Nephron progenitor cell (in vitro differentiated cells): ENCODE measurements at regions not wholly inside any gene's neighbourhood (a gene's known extent, or its start where the extent isn't known, plus 50 kb on each side); places are given as distances from the start of the nearest gene placed in this dataset.
A peak's percentile ranks its signal among the peaks of the same experiment; 100 is the strongest.

Source experiments
- DNase-seq: peaks from one replicate; pipeline ENCODE4 v3.0.0; 2021
- H3K27ac Mint-ChIP-seq: 2 replicates; pipeline ENCODE4 v1.8.0; 2021; ENCODE audit warnings: mild to moderate bottlenecking, moderate library complexity, mixed read lengths
- H3K27me3 Mint-ChIP-seq: 2 replicates; pipeline ENCODE4 v1.8.0; 2021; ENCODE audit warnings: mild to moderate bottlenecking, low read depth, mixed read lengths; ENCODE audit not compliant: poor library complexity
- H3K36me3 Mint-ChIP-seq: 2 replicates; pipeline ENCODE4 v1.8.0; 2021; ENCODE audit warnings: low read depth, mixed read lengths
- H3K4me1 Mint-ChIP-seq: 2 replicates; pipeline ENCODE4 v1.8.0; 2021; ENCODE audit warnings: mixed read lengths
- H3K4me3 Mint-ChIP-seq: 2 replicates; pipeline ENCODE4 v1.8.0; 2021; ENCODE audit warnings: mild to moderate bottlenecking, moderate library complexity, mixed read lengths
- H3K9me3 Mint-ChIP-seq: 2 replicates; pipeline ENCODE4 v1.8.0; 2021; ENCODE audit warnings: mild to moderate bottlenecking, moderate library complexity, mixed read lengths
- CTCF ChIP-seq: fragments of 200-600 bp; sonication (generic); IDR thresholded peaks from 2 replicates; pipeline ENCODE4 v1.5.0; 2021; ENCODE audit warnings: antibody characterized with exemption

- no peak overlapping the region for H3K27ac Mint-ChIP-seq
- no peak for TF ChIP-seq CTCF
- H3K4me3 Mint-ChIP-seq, result no peak overlapping the region
- H3K36me3 Mint-ChIP-seq, result peaks cover 19% of the 10 kb centered on the region
- peaks cover 63% of the 10 kb centered on the region for H3K9me3 Mint-ChIP-seq
- no peaks in the 10 kb centered on the region for H3K27me3 Mint-ChIP-seq
- no peak for DNase-seq
- H3K4me1 Mint-ChIP-seq, result peaks cover 12% of the 10 kb centered on the region
Observed at GRCh38 chr6:14467591-14467990, 350.0 kb downstream of the CD83 start.

GRCh38 chr6:14468647-14469321 is 351.2 kb downstream of the CD83 start:
- Mint-ChIP-seq H3K9me3 (peaks cover 65% of the 10 kb centered on the region), H3K4me1 (peaks cover 12% of the 10 kb centered on the region), H3K4me3 (no peak overlapping the region), H3K36me3 (peaks cover 17% of the 10 kb centered on the region), H3K27me3 (no peaks in the 10 kb centered on the region), H3K27ac (peak overlapping the region; percentile 15)
- DNase-seq, result no peak
- TF ChIP-seq CTCF, result no peak

GRCh38 chr6:14470101-14470500 is 352.5 kb downstream of the CD83 start:
- no peak for DNase-seq
- Mint-ChIP-seq H3K27me3 (no peaks in the 10 kb centered on the region), H3K4me3 (no peak overlapping the region), H3K4me1 (peaks cover 12% of the 10 kb centered on the region), H3K36me3 (peaks cover 15% of the 10 kb centered on the region), H3K9me3 (peaks cover 53% of the 10 kb centered on the region), H3K27ac (no peak overlapping the region)
- no peak for TF ChIP-seq CTCF

- peaks cover 11% of the 10 kb centered on the region for H3K36me3 Mint-ChIP-seq
- no peak overlapping the region for H3K4me3 Mint-ChIP-seq
- peaks cover 48% of the 10 kb centered on the region for H3K9me3 Mint-ChIP-seq
- no peak overlapping the region for H3K27ac Mint-ChIP-seq
- no peak for TF ChIP-seq CTCF
- DNase-seq, result no peak
- peaks cover 12% of the 10 kb centered on the region for H3K4me1 Mint-ChIP-seq
- H3K27me3 Mint-ChIP-seq, result no peaks in the 10 kb centered on the region
Observed at GRCh38 chr6:14470671-14471070, 353.1 kb downstream of the CD83 start.

- peaks cover 5% of the 10 kb centered on the region for H3K27me3 Mint-ChIP-seq
- H3K4me3 Mint-ChIP-seq, result no peak overlapping the region
- no peak for TF ChIP-seq CTCF
- no peak overlapping the region for H3K27ac Mint-ChIP-seq
- H3K9me3 Mint-ChIP-seq, result peaks cover 34% of the 10 kb centered on the region
- peaks cover 11% of the 10 kb centered on the region for H3K36me3 Mint-ChIP-seq
- peaks cover 12% of the 10 kb centered on the region for H3K4me1 Mint-ChIP-seq
- no peak for DNase-seq
Observed at GRCh38 chr6:14472255-14472985, 354.8 kb downstream of the CD83 start.

- no peak for DNase-seq
- peaks cover 11% of the 10 kb centered on the region for H3K36me3 Mint-ChIP-seq
Observed at GRCh38 chr6:14472986-14473337, 355.4 kb downstream of the CD83 start.

More at GRCh38 chr6:14472986-14473337, 355.4 kb downstream of the CD83 start:
- no peak overlapping the region for H3K4me3 Mint-ChIP-seq
- TF ChIP-seq CTCF, result no peak
- H3K9me3 Mint-ChIP-seq, result peaks cover 29% of the 10 kb centered on the region
- H3K27me3 Mint-ChIP-seq, result peaks cover 5% of the 10 kb centered on the region
- H3K27ac Mint-ChIP-seq, result no peak overlapping the region
- H3K4me1 Mint-ChIP-seq, result peaks cover 7% of the 10 kb centered on the region
